Ovary (tissue), 7 donors: ENCODE measurements at regions not wholly inside any gene's neighbourhood (a gene's known extent, or its start where the extent isn't known, plus 50 kb on each side); places are given as distances from the start of the nearest gene placed in this dataset.
"Not testable (repeated sequence)": the region's sequence is repeated elsewhere in the genome, so short reads cannot be mapped to it uniquely, and the experiment has no call there.

Experiments
- DNase-seq, 5 donors: peaks; one replicate each; pipeline ENCODE4 v3.0.0-alpha.2; 2019 to 2020
- H3K27ac ChIP-seq, 2 donors: fragments of 200-600 bp; one replicate each; pipeline versions ENCODE4 v1.5.1 to v1.8.0; 2019 to 2022
- H3K27me3 ChIP-seq: fragments of 200-600 bp; one replicate; pipeline ENCODE4 v1.8.0; 2022
- H3K36me3 ChIP-seq: fragments of 200-600 bp; sonication (generic); one replicate; pipeline ENCODE4 v1.5.1; 2019
- H3K4me1 ChIP-seq: one replicate; pipeline ENCODE4 v1.8.1; 2013; ENCODE audit warnings: mild to moderate bottlenecking, moderate library complexity; ENCODE audit not compliant: insufficient read depth
- H3K4me3 ChIP-seq: fragments of 200-600 bp; sonication (generic); one replicate; pipeline ENCODE4 v1.5.1; 2017
- H3K9me3 ChIP-seq, 2 donors: fragments of 200-600 bp in 1 of 2; sonication (generic) in 1 of 2; one replicate each; pipeline versions ENCODE4 v1.5.1 to v1.8.1; 2013 to 2019; ENCODE audit warnings: mild to moderate bottlenecking in 1 of 2, moderate library complexity in 1 of 2
- EP300 ChIP-seq: sonication (generic); formaldehyde crosslinking; IDR thresholded peaks from one replicate; pipeline ENCODE4 v1.6.1; 2017; ENCODE audit warnings: antibody characterized with exemption
- POLR2A ChIP-seq: fragments of 450-650 bp; IDR thresholded peaks from one replicate; pipeline ENCODE4 v1.6.1; 2017; ENCODE audit warnings: antibody characterized with exemption, mild to moderate bottlenecking, moderate library complexity
- WGBS, 3 donors: extraction: QIAGEN DNeasy Blood & Tissue Kit in 1 of 3; methylation state at CpG; one replicate each; pipeline versions ENCODE4 v1.1.5 to v1.1.7; 2013 to 2017; 5-methylcytosine and 5-hydroxymethylcytosine counted together
- intact Hi-C, 4 donors: fragments of 100-400 bp; cut with DNase I; formaldehyde crosslinking; loops; one replicate each; pipeline versions ENCODE4 v1.11.0 to v1.15.1; 2022 to 2023
- TF ChIP-seq, protein P1 (sequence below), 3 donors: fragments of 450-650 bp in 2 of 3; fragments of 200-600 bp in 1 of 3; IDR thresholded peaks; one replicate each; pipeline versions ENCODE4 v1.5.1 to v1.8.0; 2016 to 2022; ENCODE audit warnings: antibody characterized with exemption in 3 of 3, mild to moderate bottlenecking in 1 of 3
- donor health status: DM: no; HTN: no; CAD: no; lungs with moderate emphysema.
- donor health status: DM: no; HTN: no; CAD: no.
- donor health status: Bipolar disorder and iron deficiency.
- donor health status: DM: no; HTN: no; CAD: no.
- donor health status: DM: yes; HTN: yes; CAD: no.

DNA sequence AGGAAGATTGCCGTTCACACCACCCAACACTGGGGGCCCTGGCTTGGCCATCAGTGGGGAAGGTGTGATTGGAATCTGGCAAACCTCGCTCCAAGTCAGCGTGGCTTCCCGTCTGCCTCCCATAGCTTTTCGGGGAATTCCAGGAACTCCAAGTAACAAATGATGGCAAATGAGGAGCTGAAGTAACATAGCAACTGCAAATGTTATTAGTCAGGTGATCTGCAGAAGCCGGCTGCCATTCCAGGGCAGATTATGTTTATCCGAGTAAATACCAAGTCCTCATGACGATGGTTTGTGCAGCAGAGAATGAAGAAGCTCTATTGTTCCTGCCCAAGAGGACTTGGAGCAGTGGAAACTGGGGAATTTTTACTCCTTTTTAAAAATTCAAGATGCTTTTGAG is 270.5 kb upstream of the PODXL start:
- TF ChIP-seq, protein P1, sequence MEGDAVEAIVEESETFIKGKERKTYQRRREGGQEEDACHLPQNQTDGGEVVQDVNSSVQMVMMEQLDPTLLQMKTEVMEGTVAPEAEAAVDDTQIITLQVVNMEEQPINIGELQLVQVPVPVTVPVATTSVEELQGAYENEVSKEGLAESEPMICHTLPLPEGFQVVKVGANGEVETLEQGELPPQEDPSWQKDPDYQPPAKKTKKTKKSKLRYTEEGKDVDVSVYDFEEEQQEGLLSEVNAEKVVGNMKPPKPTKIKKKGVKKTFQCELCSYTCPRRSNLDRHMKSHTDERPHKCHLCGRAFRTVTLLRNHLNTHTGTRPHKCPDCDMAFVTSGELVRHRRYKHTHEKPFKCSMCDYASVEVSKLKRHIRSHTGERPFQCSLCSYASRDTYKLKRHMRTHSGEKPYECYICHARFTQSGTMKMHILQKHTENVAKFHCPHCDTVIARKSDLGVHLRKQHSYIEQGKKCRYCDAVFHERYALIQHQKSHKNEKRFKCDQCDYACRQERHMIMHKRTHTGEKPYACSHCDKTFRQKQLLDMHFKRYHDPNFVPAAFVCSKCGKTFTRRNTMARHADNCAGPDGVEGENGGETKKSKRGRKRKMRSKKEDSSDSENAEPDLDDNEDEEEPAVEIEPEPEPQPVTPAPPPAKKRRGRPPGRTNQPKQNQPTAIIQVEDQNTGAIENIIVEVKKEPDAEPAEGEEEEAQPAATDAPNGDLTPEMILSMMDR (IDR thresholded peaks at IDR 0.05): no peak
- TF ChIP-seq EP300: no peak
- TF ChIP-seq POLR2A: no peak
- Histone ChIP-seq H3K4me1 (no peaks in the 10 kb centered on the region), H3K27ac (no peak overlapping the region), H3K4me3 (no peak overlapping the region), H3K9me3 (no peaks in the 10 kb centered on the region), H3K27me3 (no peaks in the 10 kb centered on the region), H3K36me3 (no peaks in the 10 kb centered on the region)
- DNase-seq: no peak
- WGBS, 3 donors: 63 to 67% (median 63%) methylated on average over 8 of the region's 8 CpGs
- intact Hi-C loops: no loop called here

DNA sequence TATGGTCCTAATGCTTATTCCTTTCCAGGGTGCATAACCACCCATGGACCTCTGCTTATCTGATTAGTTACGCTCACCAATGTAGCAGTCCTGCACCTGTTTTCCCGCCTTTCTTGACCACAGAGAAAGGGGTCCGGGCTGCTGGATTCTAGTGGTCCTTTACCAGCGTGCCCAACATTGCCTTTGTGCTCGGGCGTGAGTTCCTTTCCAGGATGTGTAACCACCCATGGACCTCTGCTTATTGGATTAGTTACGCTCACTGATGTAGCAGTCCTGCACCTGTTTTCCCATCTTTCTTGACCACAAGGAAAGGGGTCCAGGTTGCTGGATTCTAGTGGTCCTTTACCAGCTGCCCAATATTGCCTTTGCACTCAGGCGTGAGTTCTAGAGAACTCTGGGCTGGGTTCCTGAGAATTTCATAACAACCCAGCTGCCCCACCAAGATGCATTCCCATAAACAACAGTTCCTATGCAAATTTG is 267.6 kb upstream of the PODXL start:
- DNase-seq, H3K4me3 ChIP-seq, intact Hi-C loops, H3K27me3 ChIP-seq, H3K4me1 ChIP-seq, H3K36me3 ChIP-seq, H3K9me3 ChIP-seq, H3K27ac ChIP-seq: not testable (repeated sequence)
- WGBS, 3 donors: 91 to 97% (median 94%) methylated on average over 8 of the region's 8 CpGs

DNA sequence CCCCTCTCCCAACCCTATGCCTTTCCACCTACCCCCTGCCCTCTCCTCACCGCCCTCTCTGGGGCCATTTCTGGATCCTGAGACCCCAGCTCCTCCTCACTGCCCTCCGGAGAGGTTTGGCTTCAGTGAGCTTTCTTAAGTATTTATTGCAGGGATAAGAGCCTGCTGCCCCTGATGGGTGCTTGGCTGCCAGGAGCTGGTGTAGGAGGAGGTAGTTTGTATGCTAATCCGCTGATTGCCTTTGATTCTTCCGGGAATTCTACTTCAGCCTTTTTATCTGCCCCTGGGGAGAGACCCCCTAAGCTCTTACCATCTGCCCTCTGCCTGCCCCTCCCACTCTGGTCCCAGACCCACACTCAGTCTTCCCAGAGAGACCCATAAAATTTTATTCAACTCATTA is 263.5 kb upstream of the PODXL start:
- Histone ChIP-seq H3K9me3 (no peaks in the 10 kb centered on the region), H3K36me3 (no peaks in the 10 kb centered on the region), H3K4me3 (no peak overlapping the region), H3K4me1 (no peaks in the 10 kb centered on the region), H3K27ac (no peak overlapping the region), H3K27me3 (no peaks in the 10 kb centered on the region)
- intact Hi-C loops: no loop called here
- DNase-seq: no peak
- TF ChIP-seq POLR2A: no peak
- TF ChIP-seq, protein P1 (IDR thresholded peaks at IDR 0.05): no peak
- 22 to 26% (median 22%) methylated on average over 4 of the region's 4 CpGs for WGBS, 3 donors

DNA sequence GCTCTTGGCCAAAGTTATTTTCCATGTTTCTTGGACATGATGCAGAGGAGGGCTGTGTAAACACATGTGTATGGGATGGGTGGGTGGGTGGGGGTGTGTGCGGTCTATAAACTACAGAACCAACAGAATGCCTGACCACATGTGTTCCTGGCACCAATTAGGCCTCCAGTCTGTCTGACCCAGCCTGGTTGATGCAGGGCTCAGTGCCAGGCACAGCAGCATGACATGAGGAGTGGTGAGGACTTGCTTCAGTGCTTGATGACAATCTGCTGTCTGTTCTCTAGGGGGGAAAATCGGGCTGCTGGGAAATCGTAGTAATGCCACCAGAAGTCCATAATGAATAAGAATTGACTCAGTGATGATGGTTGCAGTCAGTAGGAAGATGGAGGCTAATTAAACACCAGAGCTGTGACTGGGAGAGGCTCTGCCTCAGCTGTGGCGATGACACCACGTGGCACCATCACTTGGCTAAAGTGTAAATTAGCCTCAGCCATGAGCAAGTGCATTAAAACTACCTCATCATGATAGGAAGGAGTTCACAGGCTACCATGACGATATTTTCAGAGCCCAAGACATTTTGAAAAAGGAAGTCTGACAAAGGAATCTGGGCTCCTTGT is 260.1 kb upstream of the PODXL start:
- intact Hi-C loops: no loop called here
- no peaks in the 10 kb centered on the region for H3K9me3 ChIP-seq
- H3K27ac ChIP-seq: no peak overlapping the region
- TF ChIP-seq, protein P1 (IDR thresholded peaks at IDR 0.05): no peak
- TF ChIP-seq POLR2A (no peak), EP300 (no peak)
- 78 to 85% (median 83%) methylated on average over 6 of the region's 6 CpGs for WGBS, 3 donors
- DNase-seq: no peak
- no peak overlapping the region for H3K4me3 ChIP-seq
- H3K36me3 ChIP-seq: no peaks in the 10 kb centered on the region
- no peaks in the 10 kb centered on the region for H3K4me1 ChIP-seq
- no peaks in the 10 kb centered on the region for H3K27me3 ChIP-seq

DNA sequence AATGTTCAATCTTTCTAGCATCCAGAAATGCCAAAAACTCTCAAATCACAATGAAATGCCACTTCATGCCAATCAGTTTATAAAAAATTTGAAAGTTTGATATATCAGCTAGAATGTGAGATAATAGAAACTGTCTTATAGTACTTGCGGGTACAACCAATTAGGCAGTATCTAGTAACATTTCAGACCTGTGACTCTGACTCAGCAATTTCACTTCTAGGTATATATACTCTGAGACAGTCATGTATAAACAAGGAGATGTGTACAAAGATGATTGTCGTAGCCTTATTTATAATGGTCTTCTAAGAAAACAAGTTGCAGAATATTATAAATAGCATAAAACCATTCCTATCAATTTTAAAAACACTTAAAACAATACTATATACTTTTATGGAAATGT is 252.3 kb upstream of the PODXL start:
- Histone ChIP-seq H3K4me1 (no peaks in the 10 kb centered on the region), H3K27ac (no peak overlapping the region), H3K36me3 (no peaks in the 10 kb centered on the region), H3K4me3 (no peak overlapping the region), H3K27me3 (no peaks in the 10 kb centered on the region), H3K9me3 (no peaks in the 10 kb centered on the region)
- WGBS, 3 donors: 76 to 88% (median 88%) methylated on average over 2 of the region's 2 CpGs
- no peak for DNase-seq
- TF ChIP-seq POLR2A (no peak), EP300 (no peak)
- TF ChIP-seq, protein P1 (IDR thresholded peaks at IDR 0.05): no peak
- intact Hi-C loops: no loop called here

DNA sequence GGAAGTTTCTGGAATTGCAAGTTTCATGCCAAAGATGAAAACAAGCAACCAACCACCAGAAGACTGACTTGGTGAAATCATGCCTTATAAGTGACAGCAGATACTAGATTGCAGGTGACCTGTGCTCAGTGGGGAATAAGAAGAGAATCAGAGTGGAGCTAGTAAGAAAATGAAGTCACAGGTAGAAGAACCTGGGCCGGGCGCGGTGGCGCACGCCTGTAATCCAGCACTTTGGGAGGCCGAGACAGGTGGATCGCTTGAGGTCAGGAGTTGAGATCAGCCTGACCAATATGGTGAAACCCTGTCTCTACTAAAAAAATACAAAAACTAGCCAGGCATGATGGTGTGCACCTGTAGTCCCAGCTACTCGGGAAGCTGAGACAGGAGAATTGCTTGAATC is 251.7 kb upstream of the PODXL start:
- H3K36me3 ChIP-seq, H3K4me3 ChIP-seq, H3K4me1 ChIP-seq, intact Hi-C loops, H3K27ac ChIP-seq, DNase-seq, H3K9me3 ChIP-seq, H3K27me3 ChIP-seq: not testable (repeated sequence)
- WGBS, 3 donors: 82 to 89% (median 82%) methylated on average over 8 of the region's 8 CpGs
